ENCODE measurements at regions not wholly inside any gene's neighbourhood (a gene's known extent, or its start where the extent isn't known, plus 50 kb on each side); places are given as distances from the start of the nearest gene placed in this dataset.
"Not testable (repeated sequence)": the region's sequence is repeated elsewhere in the genome, so short reads cannot be mapped to it uniquely, and the experiment has no call there.

- no peaks in the 10 kb centered on the region for H3K27me3 ChIP-seq
- no peaks in the 10 kb centered on the region for H3K36me3 ChIP-seq
- 51 to 62% methylated on average over 1 of the region's 1 CpG for WGBS, 2 donors
- ATAC-seq (no peak), DNase-seq (no peak)
- H3K9me3 ChIP-seq: peaks cover 0 to 7% (median 1%) of the 10 kb centered on the region in 11 donors
- H3K4me3 ChIP-seq: no peak overlapping the region
- no peak for TF ChIP-seq CTCF (IDR thresholded peaks at IDR 0.05)
- H3K27ac ChIP-seq: no peak overlapping the region
- intact Hi-C loops (cut with DNase I): no loop called here
- no peaks in the 10 kb centered on the region for H3K4me1 ChIP-seq
These were observed 526.9 kb downstream of the PYDC2 start for GRCh38 chr3:191987831-191988350.

- H3K4me1 ChIP-seq; H3K27me3 ChIP-seq; H3K4me3 ChIP-seq; DNase-seq; ATAC-seq; H3K36me3 ChIP-seq; H3K27ac ChIP-seq; intact Hi-C loops (cut with DNase I): not testable (repeated sequence)
- WGBS, 2 donors: 56 to 62% methylated on average over 4 of the region's 4 CpGs
- peaks cover 0 to 22% (median 14%) of the 10 kb centered on the region in 11 donors for H3K9me3 ChIP-seq
These were observed 533.0 kb downstream of the PYDC2 start for GRCh38 chr3:191993952-191994351.

- Histone ChIP-seq H3K4me1 (no peaks in the 10 kb centered on the region), H3K9me3 (peaks cover 0 to 22% (median 14%) of the 10 kb centered on the region in 11 donors), H3K4me3 (no peak overlapping the region), H3K36me3 (no peaks in the 10 kb centered on the region), H3K27me3 (no peaks in the 10 kb centered on the region), H3K27ac (no peak overlapping the region)
- intact Hi-C loops (cut with DNase I): no loop called here
- no peak for TF ChIP-seq CTCF (IDR thresholded peaks at IDR 0.05)
- DNase-seq: no peak
- no peak for ATAC-seq
These were observed 536.1 kb downstream of the PYDC2 start for GRCh38 chr3:191997093-191997492.

GRCh38 chr3:191997579-191998268, 536.8 kb downstream of the PYDC2 start:
- no peak for TF ChIP-seq CTCF (IDR thresholded peaks at IDR 0.05)
- Histone ChIP-seq H3K27me3 (no peaks in the 10 kb centered on the region), H3K36me3 (no peaks in the 10 kb centered on the region), H3K4me1 (no peaks in the 10 kb centered on the region), H3K9me3 (peaks cover 0 to 22% (median 11%) of the 10 kb centered on the region in 11 donors), H3K27ac (no peak overlapping the region), H3K4me3 (no peak overlapping the region)
- WGBS, 2 donors: 41 to 42% methylated on average over 1 of the region's 1 CpG
- no peak for ATAC-seq
- intact Hi-C loops (cut with DNase I): no loop called here
- DNase-seq: no peak

GRCh38 chr3:192001218-192001617, 540.3 kb downstream of the PYDC2 start:
- Histone ChIP-seq H3K9me3 (no peaks in the 10 kb centered on the region), H3K4me1 (no peaks in the 10 kb centered on the region), H3K36me3 (no peaks in the 10 kb centered on the region), H3K4me3 (no peak overlapping the region), H3K27me3 (no peaks in the 10 kb centered on the region), H3K27ac (no peak overlapping the region)
- intact Hi-C loops (cut with DNase I): no loop called here
- DNase-seq (no peak), ATAC-seq (no peak)
- no peak for TF ChIP-seq CTCF (IDR thresholded peaks at IDR 0.05)
- 43 to 48% methylated on average over 2 of the region's 2 CpGs for WGBS, 2 donors
